GM04503 (cell line): ENCODE measurements at regions not wholly inside any gene's neighbourhood (a gene's known extent, or its start where the extent isn't known, plus 50 kb on each side); places are given as distances from the start of the nearest gene placed in this dataset.

ENCODE experiments used
- DNase-seq: peaks from one replicate; pipeline ENCODE4 v3.0.0-alpha.2; 2012; ENCODE audit warnings: low read depth

DNA sequence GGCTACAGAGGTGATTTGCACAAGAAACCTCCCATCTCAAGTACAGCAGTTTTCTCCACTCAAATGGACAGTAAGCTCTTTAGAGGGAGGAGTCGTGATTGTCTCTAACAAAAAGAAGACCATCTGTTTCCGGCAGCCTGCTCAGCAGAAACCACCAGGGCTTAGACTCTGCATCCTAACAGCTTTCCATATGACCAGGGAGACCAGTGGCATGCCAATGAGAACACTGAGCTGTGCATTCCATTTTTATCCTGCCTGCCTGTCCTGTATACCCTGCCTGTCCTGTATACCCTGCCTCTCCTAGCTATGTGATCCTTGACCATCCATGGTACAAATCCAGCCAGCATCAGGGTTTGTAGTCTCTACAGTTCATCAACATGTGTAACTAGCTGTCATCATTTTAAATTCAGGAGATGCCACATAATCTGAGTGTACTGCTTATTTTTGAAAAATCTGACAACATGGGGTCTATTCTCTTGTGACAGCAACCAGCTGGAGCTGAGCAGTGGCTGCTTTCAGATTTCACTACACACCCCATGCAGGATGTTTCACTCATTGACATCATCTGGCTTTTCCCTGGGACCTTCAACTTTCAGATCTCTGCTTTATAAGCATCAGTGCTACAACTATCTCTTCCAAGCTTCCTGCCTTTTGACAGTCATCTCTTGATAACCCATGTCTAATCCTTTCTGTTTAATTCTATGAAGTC, 50.5 kb upstream of the POU2AF2 start:
- no peak for DNase-seq

DNA sequence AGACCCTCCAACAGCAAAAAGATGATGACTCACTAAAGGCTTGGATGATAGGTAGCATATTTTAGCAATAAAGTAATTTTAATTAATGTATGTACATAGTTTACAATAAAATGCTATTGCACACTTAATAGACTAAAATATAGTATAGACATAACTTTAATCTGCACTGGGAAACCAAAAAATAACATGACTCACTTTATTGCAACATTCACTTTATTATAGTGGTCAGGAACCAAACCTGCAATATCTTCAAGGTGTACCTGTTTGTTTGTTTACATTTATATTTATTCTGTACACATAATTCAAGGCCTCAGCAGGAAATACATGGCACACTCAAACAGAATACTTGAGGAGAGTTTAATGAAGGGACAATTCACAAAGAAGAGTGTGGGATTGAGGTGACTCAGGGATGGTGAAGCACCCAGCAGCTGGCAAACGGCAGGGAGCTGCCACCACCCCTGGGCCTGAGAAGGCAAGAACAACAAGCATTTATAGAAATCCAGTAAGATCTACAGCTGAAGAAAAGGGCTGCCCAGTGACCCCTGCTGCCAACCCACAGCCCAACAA, 51.5 kb upstream of the POU2AF2 start:
- DNase-seq: no peak

DNA sequence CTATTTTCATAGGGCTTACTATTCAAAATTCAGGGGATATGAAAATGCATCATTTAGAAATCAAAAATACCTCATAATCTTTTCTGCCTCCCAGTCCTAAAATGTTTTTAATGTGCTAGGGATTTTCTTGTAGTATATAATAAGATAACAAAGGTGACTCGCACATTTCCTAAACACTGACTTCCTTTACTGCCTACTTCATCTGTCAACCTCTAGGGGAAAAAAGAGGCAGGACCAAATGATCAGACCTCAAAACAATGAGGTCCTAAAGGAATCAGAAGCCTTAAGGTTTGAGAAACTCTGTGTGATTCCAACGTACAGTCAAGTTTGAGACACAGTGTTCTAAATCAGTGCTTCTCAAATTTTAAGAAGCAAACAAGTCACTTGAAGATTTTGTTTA, 56.1 kb upstream of the POU2AF2 start:
- no peak for DNase-seq

DNA sequence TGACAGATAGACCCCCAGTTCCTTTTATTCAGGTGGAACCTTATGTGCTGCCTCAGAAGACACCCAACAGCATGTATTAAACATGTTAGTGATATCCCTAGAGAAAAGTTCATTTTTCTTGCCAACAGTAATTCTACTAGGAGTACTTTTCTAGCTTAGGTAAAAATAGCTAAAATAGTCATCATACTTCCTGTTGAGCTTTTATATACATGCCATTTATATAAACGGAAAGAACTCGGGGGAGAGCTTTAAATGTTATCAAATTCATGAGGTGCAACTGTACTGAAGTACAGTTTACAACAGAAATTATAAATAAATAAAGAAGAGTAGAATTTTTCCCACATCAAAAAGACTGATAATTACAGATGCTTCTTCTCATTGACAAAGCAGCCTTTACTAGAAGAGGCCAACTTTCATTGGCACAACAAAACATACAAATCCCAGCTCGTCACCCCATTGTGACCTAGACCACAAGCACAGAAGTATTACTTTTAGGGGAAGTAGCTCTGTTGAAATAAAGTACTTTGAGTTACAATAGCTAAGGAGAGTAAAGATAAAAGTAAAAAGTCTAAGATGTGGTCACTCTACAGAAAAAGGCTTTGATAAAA, 59.1 kb upstream of the POU2AF2 start:
- no peak for DNase-seq

DNA sequence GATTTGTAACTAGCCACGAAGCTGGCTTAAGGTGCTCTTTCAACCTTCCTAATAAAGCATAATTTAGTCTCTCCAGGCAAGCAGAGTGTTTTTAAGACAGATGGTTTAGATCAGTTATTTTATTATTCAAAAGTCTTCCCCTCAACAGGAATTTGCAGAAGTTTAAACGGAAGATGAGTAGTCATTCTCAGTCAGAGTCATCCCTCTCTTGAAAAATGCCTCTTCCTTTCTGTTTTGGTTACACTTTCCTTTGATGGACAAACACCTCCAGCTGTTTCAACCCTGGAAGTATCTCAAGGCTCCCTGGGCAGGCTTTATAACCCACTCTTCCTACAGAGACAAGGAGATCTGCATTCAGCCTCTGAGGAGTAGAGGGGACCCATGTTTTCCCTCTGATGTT, 60.3 kb upstream of the POU2AF2 start:
- peak; percentile 49 for DNase-seq

DNA sequence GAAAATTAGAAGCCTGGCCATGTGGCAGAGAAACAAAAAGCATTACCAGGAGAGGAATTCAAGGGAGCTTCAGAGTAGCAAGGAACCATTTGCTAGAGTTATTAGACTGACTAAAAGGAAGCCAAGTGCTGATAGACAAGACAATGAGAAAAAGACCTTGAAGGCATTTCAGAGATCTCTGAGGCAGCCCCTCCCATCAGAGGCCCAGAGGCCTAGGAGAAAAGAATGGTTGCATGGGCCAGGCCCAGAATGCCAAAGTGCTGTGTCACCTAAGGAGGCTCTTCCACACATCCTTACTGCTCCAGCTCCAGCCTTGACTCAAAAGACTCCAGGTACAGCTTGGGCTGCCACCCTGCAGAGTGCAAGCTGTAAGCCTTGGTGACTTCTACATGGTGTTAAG, 61.8 kb upstream of the POU2AF2 start:
- DNase-seq: peak; percentile 27

DNA sequence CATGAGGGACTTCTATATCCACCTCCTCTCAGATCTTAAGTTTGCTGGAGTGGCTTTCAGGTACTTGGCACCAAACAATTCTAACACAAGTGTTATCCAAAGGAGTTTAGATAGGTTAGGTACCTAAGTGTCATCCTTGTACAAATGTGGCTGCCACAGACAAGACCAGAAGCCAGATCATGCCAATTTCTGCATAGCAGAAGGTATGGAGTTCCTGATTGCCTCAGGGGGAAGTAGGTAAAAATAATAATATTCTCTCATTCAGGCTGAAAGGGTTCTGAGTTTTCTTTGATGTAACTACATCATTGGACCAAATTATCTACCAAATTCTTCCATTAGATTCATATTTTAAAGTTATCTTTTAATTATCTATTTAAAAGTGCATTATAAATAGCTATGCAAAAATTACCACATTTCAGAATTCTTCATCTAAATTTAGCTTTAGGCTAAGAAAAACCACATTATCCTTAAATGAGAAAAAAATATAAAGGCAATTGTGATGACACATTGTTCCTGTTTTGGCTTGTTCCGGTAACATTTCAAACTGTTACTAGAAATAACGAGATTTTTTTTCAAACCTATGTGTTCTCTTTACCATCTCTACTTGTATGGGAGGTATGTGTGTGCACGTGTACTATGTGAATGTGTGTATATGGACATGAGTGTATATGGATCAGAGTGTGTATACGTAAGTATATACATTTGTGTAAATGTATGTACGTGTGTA, 66.2 kb upstream of the POU2AF2 start:
- DNase-seq: no peak

DNA sequence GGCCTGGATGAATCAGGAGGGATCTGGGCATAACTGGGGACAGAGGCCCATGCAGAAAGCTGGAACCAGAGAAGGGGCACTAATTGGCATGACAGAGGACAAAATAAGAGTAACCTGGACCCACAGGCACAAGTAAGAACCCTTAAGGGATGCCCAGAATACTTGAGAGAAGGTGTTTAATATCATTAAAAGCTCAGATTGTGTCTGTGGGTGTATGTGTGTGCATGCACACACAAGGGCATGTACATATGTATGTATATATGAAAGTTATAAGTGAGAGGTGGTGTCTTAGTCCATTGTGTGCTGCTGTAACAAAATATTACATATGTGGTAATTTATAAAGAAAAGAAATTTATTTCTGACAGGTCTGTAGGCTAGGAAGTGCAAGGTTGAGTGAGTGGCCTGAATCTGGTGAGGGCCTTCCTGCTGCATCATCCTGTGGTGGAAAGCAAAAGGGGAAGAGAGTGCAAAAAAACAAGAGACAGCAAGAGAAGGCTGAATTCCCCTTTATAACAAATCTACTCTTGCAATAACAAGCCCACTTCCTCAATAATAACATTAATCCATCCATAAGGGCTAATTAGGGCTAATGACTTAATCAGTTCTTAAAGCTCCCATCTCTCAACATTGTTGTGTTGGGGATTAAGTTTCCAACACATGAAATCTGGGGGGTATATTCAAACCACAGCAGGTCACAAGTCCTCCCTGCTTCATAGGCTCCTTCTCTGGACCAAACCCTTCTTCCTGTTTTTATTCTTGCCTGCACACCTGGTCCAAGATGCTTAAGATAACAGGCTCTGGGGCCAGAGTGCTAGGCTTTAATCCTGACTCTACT, 68.3 kb upstream of the POU2AF2 start:
- no peak for DNase-seq

DNA sequence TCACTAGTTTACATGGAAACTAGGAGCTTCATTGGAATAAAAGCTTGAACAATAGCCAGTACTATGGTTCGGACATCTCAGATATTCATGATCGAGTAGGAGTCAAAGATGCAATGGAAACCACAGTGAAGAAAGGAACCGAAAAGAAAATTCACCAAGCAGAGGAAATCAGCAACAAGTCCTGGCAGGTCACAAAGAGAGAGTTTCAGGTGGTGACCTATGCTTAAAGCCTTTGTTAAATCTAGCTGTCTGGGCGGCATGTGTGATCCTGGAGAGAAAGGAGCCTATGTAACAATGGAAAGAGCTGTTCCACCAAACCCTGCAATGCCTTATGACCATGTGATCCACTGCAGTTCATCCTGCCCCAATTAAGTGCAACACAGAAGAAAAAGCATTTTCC, 68.9 kb upstream of the POU2AF2 start:
- DNase-seq: no peak

DNA sequence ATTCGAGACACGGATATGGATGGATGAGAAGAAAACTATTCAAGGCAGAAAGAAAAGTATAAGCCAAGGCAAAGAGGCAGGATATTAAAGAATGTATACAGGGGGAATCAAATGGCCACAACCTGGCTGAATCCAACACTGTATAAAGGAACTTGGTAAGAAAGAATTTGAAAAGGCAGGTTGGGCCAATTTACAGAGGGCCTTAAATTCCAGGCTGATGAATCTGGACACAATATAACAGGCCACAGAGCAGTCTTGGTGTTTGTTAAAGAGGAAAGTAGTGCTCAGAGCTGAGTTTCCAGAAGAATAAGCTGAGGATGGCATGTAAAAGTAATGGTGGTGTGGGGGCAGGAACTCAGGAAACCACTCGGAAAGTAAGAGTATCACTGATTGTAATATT, 72.3 kb upstream of the POU2AF2 start:
- no peak for DNase-seq

DNA sequence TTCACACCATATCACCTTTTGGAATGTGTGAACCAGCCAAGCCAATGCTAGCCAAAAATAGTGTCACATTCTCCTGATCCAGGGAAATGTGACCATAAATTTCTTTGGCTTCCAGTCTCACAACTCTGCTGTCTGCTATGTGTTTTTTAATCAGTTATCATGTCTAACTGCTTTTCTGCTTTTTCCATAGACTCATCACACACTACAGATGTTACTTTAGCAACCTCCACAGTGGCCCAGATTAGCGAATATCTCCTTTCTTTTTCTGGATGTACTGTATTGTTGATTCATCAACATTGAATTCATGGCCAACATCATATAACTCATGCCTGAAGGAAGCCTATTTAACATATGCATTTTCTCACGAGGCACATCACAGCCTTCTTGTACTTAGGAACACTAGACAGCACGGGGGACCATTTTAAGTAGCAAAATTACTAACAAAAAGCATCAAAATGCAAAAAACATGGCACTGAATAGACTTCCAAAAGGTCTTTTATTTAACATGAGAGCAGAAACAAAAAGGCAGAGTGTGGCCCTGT, 73.1 kb upstream of the POU2AF2 start:
- no peak for DNase-seq

DNA sequence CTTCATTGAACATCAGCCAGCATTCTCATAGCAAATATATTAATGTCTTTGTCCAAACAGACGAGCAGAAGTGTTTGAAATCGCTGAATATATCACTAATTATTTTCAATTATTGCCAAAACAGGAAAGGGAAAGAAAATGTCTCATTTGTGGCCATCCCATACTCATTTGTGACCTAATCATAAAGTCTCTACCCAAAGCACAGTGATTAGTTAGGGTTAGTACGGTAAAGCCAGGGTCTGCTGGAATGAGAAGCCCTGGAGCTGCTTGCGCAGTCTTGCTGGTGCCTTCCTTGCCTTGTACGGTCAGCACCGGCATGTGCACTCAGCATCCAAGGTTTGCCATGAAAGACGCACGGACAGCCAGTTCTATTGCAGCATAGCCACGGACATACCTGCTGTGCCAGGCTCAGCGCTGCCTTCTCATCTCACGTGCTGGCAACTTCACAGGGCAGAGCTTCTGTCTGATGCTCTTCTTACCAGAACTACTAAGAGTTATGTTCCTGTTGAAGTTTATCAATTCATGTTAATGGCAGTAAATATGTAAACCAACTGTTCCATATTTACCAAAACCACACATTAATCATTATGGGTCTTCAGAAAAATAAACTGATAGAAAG, 74.7 kb upstream of the POU2AF2 start:
- DNase-seq: no peak

DNA sequence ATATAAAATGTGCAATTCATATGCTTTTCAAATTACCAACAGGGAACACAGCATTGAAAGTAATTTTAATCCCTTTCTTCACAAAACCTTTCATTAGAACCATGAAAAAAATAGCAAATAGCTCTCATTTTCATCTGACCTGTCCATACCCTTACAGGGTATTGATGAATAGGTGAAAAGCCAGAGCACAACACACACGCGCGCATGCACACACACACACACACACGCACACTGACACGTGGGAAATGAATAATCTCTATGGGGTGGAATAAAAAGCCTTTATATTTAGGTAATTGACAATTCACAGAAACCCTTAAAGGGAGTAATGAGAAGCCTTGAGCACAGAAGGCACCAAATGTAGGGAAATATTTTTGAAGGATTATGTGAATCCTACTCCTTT, 76.2 kb upstream of the POU2AF2 start:
- no peak for DNase-seq

DNA sequence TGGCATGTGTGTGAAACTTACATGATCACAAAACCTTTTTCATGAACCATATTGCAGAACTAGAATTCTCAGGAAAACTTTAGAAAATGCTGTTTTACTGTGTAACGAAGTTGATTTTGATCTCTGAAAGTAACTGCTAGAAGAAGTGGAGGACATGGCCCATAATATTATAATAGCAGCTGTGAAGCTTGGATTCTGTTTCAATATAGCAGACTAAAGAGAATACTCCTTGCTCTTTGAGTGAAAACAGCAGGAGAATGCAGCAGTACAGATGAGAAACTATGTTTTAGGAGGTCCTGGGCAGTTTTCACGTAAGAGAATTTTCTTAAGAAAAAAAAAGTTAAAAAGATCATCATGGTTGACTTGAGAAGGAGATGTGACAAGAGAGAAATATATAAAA, 76.7 kb upstream of the POU2AF2 start:
- no peak for DNase-seq

DNA sequence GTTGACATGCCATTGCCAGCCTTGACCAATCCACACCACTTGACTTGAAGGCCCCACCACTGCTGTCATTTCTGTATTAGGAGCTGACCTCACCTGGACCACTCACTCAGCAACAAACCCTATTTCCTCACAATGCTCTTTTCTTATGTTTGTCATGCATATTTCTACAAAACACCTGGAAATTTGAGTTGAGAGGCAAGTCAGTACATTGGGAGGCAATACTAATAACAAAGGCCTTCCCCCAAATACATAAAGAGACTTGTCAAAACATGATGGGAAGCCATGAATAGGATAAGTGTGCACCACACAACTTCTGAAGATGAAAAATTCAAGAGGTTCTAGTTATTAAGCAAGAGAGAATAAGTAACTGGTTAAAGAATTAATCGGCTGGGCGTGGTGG, 77.9 kb upstream of the POU2AF2 start:
- no peak for DNase-seq

DNA sequence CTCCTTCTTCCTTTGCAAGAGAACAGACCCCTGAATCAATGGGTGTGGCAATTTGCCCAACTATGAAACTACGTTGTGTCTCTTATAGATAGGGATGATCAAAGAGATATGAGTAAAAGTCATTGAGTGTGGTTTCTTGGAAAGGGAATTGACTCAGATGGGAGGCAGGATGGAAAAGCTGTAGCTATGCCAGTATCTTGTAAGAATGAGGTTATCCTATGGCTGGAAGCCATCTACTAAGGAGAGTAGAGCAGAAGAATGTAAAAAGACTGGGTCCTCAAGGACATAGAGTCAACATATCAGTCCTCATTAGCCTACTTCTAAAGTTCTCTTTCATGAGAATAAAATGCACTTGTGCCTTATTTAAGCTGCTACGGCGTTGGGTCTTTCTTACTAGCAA, 78.9 kb upstream of the POU2AF2 start:
- no peak for DNase-seq

DNA sequence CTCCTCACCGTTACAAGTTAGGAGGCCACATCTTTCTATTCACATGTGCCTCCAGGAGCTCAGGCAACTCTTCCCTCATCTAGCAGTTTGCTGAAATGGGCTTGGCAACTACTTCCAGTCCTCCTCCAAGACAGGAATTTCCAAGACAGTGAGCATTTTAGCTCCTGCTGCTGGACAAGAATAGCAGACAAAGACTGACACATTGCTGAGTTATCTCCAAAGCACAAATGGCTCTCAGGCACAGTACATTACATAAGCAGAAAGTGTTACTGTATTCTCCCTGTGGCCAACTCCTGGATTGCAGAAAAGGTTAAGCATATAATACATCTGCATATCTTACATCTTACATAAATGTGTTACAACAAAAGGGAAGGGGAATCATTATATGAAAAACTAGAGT, 83.2 kb upstream of the POU2AF2 start:
- DNase-seq: peak; percentile 23

DNA sequence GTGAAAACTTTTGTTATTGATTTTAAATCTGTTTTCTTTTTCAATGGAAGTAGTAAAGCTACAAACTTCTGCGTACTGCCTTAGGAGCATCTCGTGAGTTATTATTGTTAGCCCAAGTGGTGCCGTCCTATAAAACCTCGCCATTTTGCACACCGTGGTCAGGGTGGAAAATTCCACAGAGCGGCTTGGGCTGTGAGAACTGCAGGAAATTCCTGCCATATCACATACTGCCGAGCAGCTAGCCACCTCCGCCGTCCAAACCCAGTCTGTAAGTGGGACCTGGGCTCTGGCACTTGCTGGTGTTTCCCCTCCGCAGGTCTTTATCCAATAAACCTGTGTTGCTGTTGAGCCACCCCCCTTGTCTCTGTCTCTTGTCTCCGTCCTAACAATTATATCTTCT, 88.0 kb upstream of the POU2AF2 start:
- DNase-seq: no peak

DNA sequence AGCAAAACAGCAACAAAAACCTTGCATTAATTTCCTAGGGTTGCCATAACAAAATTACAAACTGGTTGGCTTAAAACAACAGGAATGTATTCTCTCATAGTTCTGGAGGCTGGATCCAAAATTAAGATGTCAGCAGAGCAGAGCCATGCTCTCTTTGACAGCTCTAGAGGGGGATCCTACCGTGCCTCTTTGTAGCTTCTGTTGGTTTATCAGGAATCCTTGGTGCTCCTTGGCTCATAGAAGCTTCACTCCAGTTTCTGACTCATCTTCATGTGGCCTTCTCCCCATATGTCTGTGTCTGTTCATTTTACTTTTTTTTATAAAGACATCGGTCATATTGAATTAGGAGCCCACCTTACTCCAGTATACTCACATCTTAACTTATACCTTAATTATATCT, 90.5 kb upstream of the POU2AF2 start:
- DNase-seq: no peak

DNA sequence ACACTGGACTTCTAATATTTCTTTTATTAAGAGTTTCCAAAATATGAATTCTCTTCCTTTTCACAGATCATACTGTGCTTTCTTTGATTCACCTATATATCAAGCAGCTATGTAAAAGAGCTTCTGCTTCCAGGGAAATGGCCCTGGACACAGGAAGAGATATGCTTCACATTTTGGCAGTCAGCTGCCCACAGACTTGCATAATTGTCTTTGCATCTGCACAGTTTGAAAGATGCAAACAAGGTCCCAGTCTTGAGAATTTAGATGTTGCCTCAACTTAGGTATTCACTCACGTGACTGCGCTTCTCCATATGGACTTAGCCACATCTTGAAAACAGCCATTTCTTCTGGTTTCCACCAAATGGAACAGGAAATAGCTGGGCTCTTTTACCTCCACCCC, 92.3 kb upstream of the POU2AF2 start:
- DNase-seq: no peak

DNA sequence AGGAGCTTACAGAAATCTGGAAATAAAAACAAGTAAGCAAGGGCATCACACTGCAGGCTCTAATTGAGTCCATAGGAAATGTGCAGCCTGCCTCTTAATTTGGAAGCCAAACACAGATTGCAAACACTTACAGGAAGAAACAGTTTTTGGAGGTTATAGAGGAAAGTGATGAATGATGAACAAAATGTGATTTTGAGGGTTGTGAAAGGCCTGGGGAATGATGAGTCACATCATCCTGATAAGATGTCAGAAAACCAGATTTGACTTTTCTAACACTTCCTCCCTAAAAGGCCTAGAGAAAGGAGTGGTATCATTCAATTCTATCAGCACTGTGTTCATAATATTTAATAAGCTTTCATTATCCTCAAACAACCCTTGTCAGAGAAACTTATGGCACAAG, 96.6 kb upstream of the POU2AF2 start:
- DNase-seq: no peak

DNA sequence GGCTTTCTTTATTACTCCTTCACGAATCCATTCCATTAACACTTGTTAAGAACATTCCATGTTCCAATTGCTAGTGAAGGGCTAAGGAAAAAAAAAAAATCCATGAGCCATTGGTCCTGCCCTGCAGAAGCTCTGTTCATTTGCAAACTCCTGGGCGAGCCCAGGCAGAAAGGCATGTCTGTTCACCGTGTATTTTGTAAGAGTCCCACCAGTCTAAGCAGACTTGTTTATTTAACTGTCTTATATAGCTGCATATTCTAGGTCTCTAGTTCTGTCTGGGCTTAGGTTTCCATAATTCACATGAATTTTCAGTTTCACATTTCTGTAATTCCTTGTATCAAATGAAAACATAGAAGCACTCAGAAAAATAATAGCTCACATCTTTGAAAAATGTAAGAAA, 97.4 kb upstream of the POU2AF2 start:
- DNase-seq: no peak
